Mesenchymal stem cell (in vitro differentiated cells and primary cell): ENCODE measurements at regions not wholly inside any gene's neighbourhood (a gene's known extent, or its start where the extent isn't known, plus 50 kb on each side); places are given as distances from the start of the nearest gene placed in this dataset.

Experiments used
- DNase-seq: peaks from one replicate; pipeline ENCODE4 v3.0.0-alpha.2; 2013
- H2AFZ ChIP-seq: one replicate; pipeline ENCODE4 v1.6.1; 2013; ENCODE audit warnings: low read depth, mild to moderate bottlenecking, control low read depth, inconsistent platforms, low read length, moderate library complexity
- H2AK5ac ChIP-seq: 2 replicates; pipeline ENCODE4 v1.6.1; 2013; ENCODE audit warnings: low read length, moderate library complexity, mild to moderate bottlenecking, inconsistent platforms; ENCODE audit not compliant: severe bottlenecking
- H2BK120ac ChIP-seq: one replicate; pipeline ENCODE4 v1.6.1; 2013; ENCODE audit warnings: low read depth, mild to moderate bottlenecking, inconsistent platforms, low read length, moderate library complexity
- H2BK12ac ChIP-seq, 2 experiments: one replicate each; pipeline ENCODE4 v1.6.1; 2013; ENCODE audit warnings: inconsistent platforms in 2 of 2, low read length in 2 of 2, mild to moderate bottlenecking in 2 of 2, moderate library complexity in 2 of 2, control low read depth in 1 of 2
- H2BK15ac ChIP-seq: one replicate; pipeline ENCODE4 v1.6.1; 2013; ENCODE audit warnings: mild to moderate bottlenecking, low read depth, inconsistent platforms; ENCODE audit not compliant: poor library complexity, severe bottlenecking
- H2BK5ac ChIP-seq: 2 replicates; pipeline ENCODE4 v1.6.1; 2013; ENCODE audit warnings: low read depth, mild to moderate bottlenecking, low read length, control low read depth, inconsistent platforms; ENCODE audit not compliant: poor library complexity, severe bottlenecking
- H3K14ac ChIP-seq, 2 experiments: one replicate each; pipeline ENCODE4 v1.6.1; 2013; ENCODE audit warnings: inconsistent platforms in 2 of 2, low read length in 2 of 2, control low read depth in 1 of 2, mild to moderate bottlenecking in 1 of 2, moderate library complexity in 1 of 2
- H3K18ac ChIP-seq, 2 experiments: one replicate each; pipeline ENCODE4 v1.6.1; 2013; ENCODE audit warnings: inconsistent platforms in 2 of 2, low read length in 2 of 2, control low read depth in 1 of 2, low read depth in 1 of 2, mild to moderate bottlenecking in 1 of 2
- H3K23ac ChIP-seq, 2 experiments: one replicate each; pipeline ENCODE4 v1.6.1; 2013; ENCODE audit warnings: inconsistent platforms in 2 of 2, low read length in 2 of 2, mild to moderate bottlenecking in 2 of 2, moderate library complexity in 2 of 2, control low read depth in 1 of 2
- H3K27ac ChIP-seq: 2 replicates; pipeline ENCODE4 v1.5.1; 2013; ENCODE audit warnings: mild to moderate bottlenecking, moderate library complexity, low read length, control low read depth, inconsistent platforms; ENCODE audit not compliant: poor library complexity, severe bottlenecking
- H3K27me3 ChIP-seq, 2 experiments: 2 replicates each; pipeline versions ENCODE4 v1.6.1 to v1.7.0; 2013; ENCODE audit warnings: low read length in 2 of 2, mild to moderate bottlenecking in 2 of 2, moderate library complexity in 2 of 2, control low read depth in 1 of 2, inconsistent platforms in 1 of 2; ENCODE audit not compliant: control insufficient read depth in 1 of 2, insufficient read depth in 1 of 2
- H3K36me3 ChIP-seq, 2 experiments: 2 replicates each; pipeline versions ENCODE4 v1.6.1 to v1.7.0; 2013; ENCODE audit warnings: low read length in 2 of 2, control low read depth in 1 of 2, inconsistent platforms in 1 of 2, low read depth in 1 of 2, mild to moderate bottlenecking in 1 of 2; ENCODE audit not compliant: insufficient read depth in 2 of 2, control insufficient read depth in 1 of 2
- H3K4ac ChIP-seq, 2 experiments: one replicate each; pipeline ENCODE4 v1.6.1; 2013; ENCODE audit warnings: inconsistent platforms in 2 of 2, low read length in 2 of 2, mild to moderate bottlenecking in 2 of 2, moderate library complexity in 2 of 2, control low read depth in 1 of 2, low read depth in 1 of 2
- H3K4me1 ChIP-seq: 2 replicates; pipeline ENCODE4 v1.6.1; 2013; ENCODE audit warnings: low read depth, low read length, control low read depth; ENCODE audit not compliant: control insufficient read depth, insufficient read depth
- H3K4me2 ChIP-seq: 2 replicates; pipeline ENCODE4 v1.6.1; 2013; ENCODE audit warnings: low read length, mild to moderate bottlenecking, inconsistent platforms; ENCODE audit not compliant: poor library complexity, severe bottlenecking
- H3K4me3 ChIP-seq, 2 experiments: 2 replicates each; pipeline versions ENCODE4 v1.5.1 to v1.7.0; 2013; ENCODE audit warnings: low read length in 2 of 2, mild to moderate bottlenecking in 2 of 2, control low read depth in 1 of 2, low read depth in 1 of 2; ENCODE audit not compliant: insufficient read depth in 1 of 2
- H3K79me1 ChIP-seq: replicated peaks from 2 replicates; pipeline ENCODE4 v1.6.1; 2013; ENCODE audit warnings: mild to moderate bottlenecking, control low read depth, low read length, inconsistent platforms; ENCODE audit not compliant: poor library complexity, severe bottlenecking
- H3K9ac ChIP-seq: 2 replicates; pipeline ENCODE4 v1.7.0; 2013; ENCODE audit warnings: mild to moderate bottlenecking, low read length, moderate library complexity
- H3K9me3 ChIP-seq: 2 replicates; pipeline ENCODE4 v1.7.0; 2013; ENCODE audit warnings: mild to moderate bottlenecking, low read length; ENCODE audit not compliant: control insufficient read depth
- H4K8ac ChIP-seq: one replicate; pipeline ENCODE4 v1.6.1; 2013; ENCODE audit warnings: inconsistent platforms, mild to moderate bottlenecking, low read length, moderate library complexity
- H4K91ac ChIP-seq: one replicate; pipeline ENCODE4 v1.6.1; 2013; ENCODE audit warnings: mild to moderate bottlenecking, low read length, inconsistent platforms
- WGBS: methylation state at CpG from one replicate; pipeline ENCODE4 v1.1.7; 2013; ENCODE audit warnings: mixed read lengths; 5-methylcytosine and 5-hydroxymethylcytosine counted together

DNA sequence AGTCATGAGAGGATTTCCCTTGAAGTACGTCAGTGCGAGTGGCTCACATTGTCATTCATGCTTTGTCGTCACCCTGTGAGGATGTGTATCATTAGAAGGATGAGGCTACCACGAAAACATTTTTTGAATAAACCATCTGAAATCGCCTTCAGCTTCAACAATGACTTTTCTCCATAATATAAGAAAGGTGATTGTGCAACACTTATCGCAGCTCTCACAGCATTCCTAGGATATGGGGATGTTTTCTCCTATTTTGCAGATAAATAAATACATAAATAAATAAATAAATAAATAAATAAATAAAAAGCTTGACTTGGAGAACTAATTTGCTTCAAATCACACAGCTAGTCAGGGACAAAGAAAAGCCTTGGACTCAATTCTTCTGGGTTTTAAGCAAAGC lies 326.5 kb downstream of the FOXA2 start:
- Histone ChIP-seq H3K9ac (no peak overlapping the region), H2BK12ac (no peak overlapping the region), H3K36me3 (no peaks in the 10 kb centered on the region), H3K27me3 (peaks cover 0 to 10% of the 10 kb centered on the region in 2 experiments), H3K79me1 (no peaks in the 10 kb centered on the region), H2BK15ac (no peak overlapping the region), H3K27ac (no peak overlapping the region), H3K23ac (no peak overlapping the region), H2BK5ac (no peak overlapping the region), H3K4me1 (no peaks in the 10 kb centered on the region), H3K4ac (no peak overlapping the region), H2AK5ac (no peak overlapping the region), H3K4me2 (no peak overlapping the region), H3K18ac (no peak overlapping the region), H2BK120ac (no peak overlapping the region), H3K14ac (no peak overlapping the region), H4K8ac (no peak overlapping the region), H3K4me3 (no peak overlapping the region), H3K9me3 (no peaks in the 10 kb centered on the region), H2AFZ (no peak overlapping the region), H4K91ac (no peak overlapping the region)
- no peak for DNase-seq
- 89% methylated on average over 2 of the region's 6 CpGs for WGBS

DNA sequence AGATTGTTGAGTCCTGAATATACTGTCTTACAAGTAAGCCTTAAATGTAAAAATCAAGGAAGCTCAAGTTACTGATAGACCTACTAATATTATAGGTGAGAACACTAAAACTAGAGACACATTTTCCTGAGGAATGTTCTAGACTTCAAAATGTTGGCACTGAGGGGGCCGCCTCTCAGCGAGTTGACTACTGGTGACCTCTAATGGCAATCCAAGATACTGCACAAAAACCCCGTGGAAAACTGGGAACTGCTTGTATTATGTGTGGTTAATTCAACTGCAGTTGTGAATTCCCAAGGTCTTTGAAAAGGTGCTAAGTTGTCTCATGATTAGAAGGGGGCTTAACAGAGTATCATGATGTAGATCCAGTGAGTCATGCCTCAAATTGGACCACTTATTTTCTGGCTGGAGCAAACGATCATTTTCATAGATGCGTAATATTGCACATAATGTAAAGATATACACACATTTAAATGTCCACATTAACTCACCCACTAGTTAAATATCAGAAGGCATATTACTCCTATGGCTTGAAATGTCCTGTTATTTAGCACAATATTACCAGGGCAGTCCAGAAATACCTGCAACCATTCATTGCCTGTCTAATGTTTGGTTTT lies 336.2 kb downstream of the FOXA2 start:
- Histone ChIP-seq H3K79me1 (no peaks in the 10 kb centered on the region), H2AK5ac (no peak overlapping the region), H2AFZ (no peak overlapping the region), H3K14ac (no peak overlapping the region), H3K27ac (no peak overlapping the region), H2BK12ac (no peak overlapping the region), H2BK120ac (no peak overlapping the region), H2BK15ac (no peak overlapping the region), H3K9ac (no peak overlapping the region), H3K4me2 (no peak overlapping the region), H3K36me3 (no peaks in the 10 kb centered on the region), H3K4ac (no peak overlapping the region), H3K27me3 (peaks cover 0 to 21% of the 10 kb centered on the region in 2 experiments), H3K23ac (no peak overlapping the region), H4K8ac (no peak overlapping the region), H3K4me3 (no peak overlapping the region), H3K4me1 (no peaks in the 10 kb centered on the region), H3K18ac (no peak overlapping the region), H2BK5ac (no peak overlapping the region), H4K91ac (no peak overlapping the region), H3K9me3 (no peaks in the 10 kb centered on the region)
- no peak for DNase-seq
- 37% methylated on average over 5 of the region's 5 CpGs for WGBS

DNA sequence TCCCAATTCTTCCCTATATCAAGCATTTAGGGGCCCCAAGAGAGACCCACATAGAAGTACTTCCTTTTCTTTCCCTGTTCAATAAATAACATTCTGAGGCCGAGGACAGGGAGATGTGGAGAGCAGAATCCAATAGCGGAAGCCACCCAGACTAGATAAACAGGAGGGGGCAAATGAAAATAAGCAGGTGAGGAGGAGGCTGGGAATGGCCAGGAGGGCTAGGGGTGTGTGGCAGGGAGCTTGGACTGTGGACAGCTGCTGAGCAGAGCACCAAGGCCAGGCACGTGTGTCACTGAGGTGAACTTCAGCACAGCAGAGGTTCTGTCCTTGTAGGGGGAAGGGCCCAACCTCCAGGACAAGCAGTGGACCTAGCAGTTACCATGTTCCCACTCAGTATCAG lies 339.2 kb downstream of the FOXA2 start:
- Histone ChIP-seq H3K9me3 (no peaks in the 10 kb centered on the region), H3K79me1 (no peaks in the 10 kb centered on the region), H3K14ac (no peak overlapping the region), H3K4me1 (no peaks in the 10 kb centered on the region), H3K18ac (no peak overlapping the region), H2BK12ac (no peak overlapping the region), H3K27me3 (peaks cover 0 to 7% of the 10 kb centered on the region in 2 experiments), H3K4ac (no peak overlapping the region), H2AFZ (no peak overlapping the region), H2BK5ac (no peak overlapping the region), H3K4me3 (no peak overlapping the region), H3K9ac (no peak overlapping the region), H3K23ac (no peak overlapping the region), H3K36me3 (no peaks in the 10 kb centered on the region), H2BK15ac (no peak overlapping the region), H2AK5ac (no peak overlapping the region), H4K91ac (no peak overlapping the region), H4K8ac (no peak overlapping the region), H3K27ac (no peak overlapping the region), H2BK120ac (no peak overlapping the region), H3K4me2 (no peak overlapping the region)
- no peak for DNase-seq
- 78% methylated on average over 3 of the region's 3 CpGs for WGBS

DNA sequence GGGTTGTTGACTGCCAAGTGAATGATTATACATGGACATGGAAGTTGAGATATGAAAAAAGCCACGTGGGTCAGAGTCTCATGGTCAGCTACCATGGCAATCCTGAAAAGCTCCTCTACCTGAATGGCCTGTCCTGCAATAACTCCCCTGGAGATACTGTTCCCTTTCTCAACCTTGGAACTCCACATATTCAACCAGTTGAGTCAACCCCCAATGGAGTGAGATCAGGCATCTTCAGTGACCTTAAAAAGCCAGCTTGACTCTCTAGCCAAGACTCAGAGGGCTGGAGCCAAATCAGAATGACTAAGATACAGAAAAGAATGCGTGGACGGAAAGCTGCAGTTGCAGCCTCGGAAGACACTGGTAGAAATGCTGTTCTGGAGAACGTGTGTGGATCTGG lies 341.3 kb downstream of the FOXA2 start:
- no peaks in the 10 kb centered on the region for H3K9me3 ChIP-seq
- H2BK15ac ChIP-seq, result no peak overlapping the region
- no peak overlapping the region for H3K23ac ChIP-seq
- no peak overlapping the region for H3K14ac ChIP-seq
- H3K27ac ChIP-seq, result no peak overlapping the region
- WGBS, result 61% methylated on average over 5 of the region's 5 CpGs
- H2BK5ac ChIP-seq, result no peak overlapping the region
- H3K36me3 ChIP-seq, result no peaks in the 10 kb centered on the region
- no peak overlapping the region for H3K4ac ChIP-seq
- H3K9ac ChIP-seq, result peak overlapping the region; percentile 35
- no peak overlapping the region for H2BK120ac ChIP-seq
- H3K18ac ChIP-seq, result no peak overlapping the region
- H4K91ac ChIP-seq, result no peak overlapping the region
- H2AFZ ChIP-seq, result no peak overlapping the region
- DNase-seq, result no peak
- H3K4me2 ChIP-seq, result no peak overlapping the region
- no peak overlapping the region for H2BK12ac ChIP-seq
- H2AK5ac ChIP-seq, result no peak overlapping the region
- no peaks in the 10 kb centered on the region for H3K79me1 ChIP-seq
- no peaks in the 10 kb centered on the region for H3K4me1 ChIP-seq
- H3K27me3 ChIP-seq, result peaks cover 0 to 7% of the 10 kb centered on the region in 2 experiments
- no peak overlapping the region for H4K8ac ChIP-seq
- peak overlapping the region in 1 of 2 experiments; percentile 42 for H3K4me3 ChIP-seq
